Prostate gland (tissue), 2 donors: ENCODE measurements at regions not wholly inside any gene's neighbourhood (a gene's known extent, or its start where the extent isn't known, plus 50 kb on each side); places are given as distances from the start of the nearest gene placed in this dataset.

ENCODE experiments used
- DNase-seq: peaks from one replicate; pipeline ENCODE4 v3.0.0-alpha.2; 2019; ENCODE audit warnings: low spot score
- H3K27ac ChIP-seq, 2 donors: fragments of 200-600 bp; sonication (generic); 2 replicates each; pipeline ENCODE4 v1.5.1; 2017 to 2019
- H3K27me3 ChIP-seq: fragments of 200-600 bp; sonication (generic); replicated peaks from 2 replicates; pipeline ENCODE4 v1.5.1; 2019; ENCODE audit not compliant: insufficient read depth
- H3K36me3 ChIP-seq, 2 donors: fragments of 200-600 bp; sonication (generic); 1 replicate in 1 of 2; 2 replicates in 1 of 2; pipeline versions ENCODE4 v1.5.1 to v1.8.1; 2017 to 2019
- H3K4me1 ChIP-seq: fragments of 200-600 bp; sonication (generic); replicated peaks from 2 replicates; pipeline ENCODE4 v1.5.1; 2019
- H3K4me3 ChIP-seq, 2 donors: fragments of 200-600 bp; sonication (generic); 2 replicates each; pipeline ENCODE4 v1.5.1; 2017 to 2019
- H3K9me3 ChIP-seq: fragments of 200-600 bp; sonication (generic); 2 replicates; pipeline ENCODE4 v1.5.1; 2017
- POLR2A ChIP-seq: fragments of 450-650 bp; IDR thresholded peaks from one replicate; pipeline ENCODE4 v1.6.1; 2016; ENCODE audit warnings: antibody characterized with exemption, mild to moderate bottlenecking
- POLR2AphosphoS5 ChIP-seq: sonication (generic); formaldehyde crosslinking; IDR thresholded peaks from one replicate; pipeline ENCODE4 v1.6.1; 2017; ENCODE audit warnings: antibody characterized with exemption
- WGBS: methylation state at CpG from one replicate; pipeline ENCODE4 v1.1.5; 2018; 5-methylcytosine and 5-hydroxymethylcytosine counted together
- intact Hi-C: fragments of 100-400 bp; cut with DNase I; formaldehyde crosslinking; loops from one replicate; pipeline ENCODE4 v1.14.2; 2022
- TF ChIP-seq, protein P1 (sequence below), 4 experiments: fragments of 200-600 bp in 2 of 4; fragments of 450-650 bp in 2 of 4; sonication (generic) in 2 of 4; IDR thresholded peaks; 1 replicate in 3 of 4; 2 replicates in 1 of 4; pipeline ENCODE4 v1.5.1; 2016 to 2019; ENCODE audit warnings: antibody characterized with exemption in 4 of 4, mild to moderate bottlenecking in 2 of 4, moderate library complexity in 2 of 4

DNA sequence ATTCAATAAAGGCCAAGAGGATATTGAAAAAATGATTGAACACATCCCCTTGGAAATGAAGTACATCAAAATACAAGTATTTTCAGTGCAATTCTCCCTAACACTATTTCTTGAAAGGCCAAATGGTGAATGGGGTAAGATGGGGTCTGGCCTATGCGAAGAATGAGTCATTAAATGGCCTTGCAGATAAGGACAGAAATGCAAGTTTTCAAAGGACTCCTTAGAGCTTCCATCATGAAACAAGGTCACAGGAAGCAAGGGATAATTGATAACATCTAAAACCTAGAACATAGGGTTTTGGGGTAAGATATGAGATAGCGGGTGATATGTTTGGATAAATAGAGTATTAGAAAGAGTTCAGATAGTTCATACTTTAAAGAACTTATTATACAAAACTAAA is 109.3 kb upstream of the ABCB5 start:
- H3K27me3 ChIP-seq = no peaks in the 10 kb centered on the region
- no peak for DNase-seq
- H3K4me3 ChIP-seq = no peak overlapping the region
- TF ChIP-seq POLR2AphosphoS5 = no peak
- no peak for TF ChIP-seq POLR2A
- intact Hi-C loops = no loop called here
- no peaks in the 10 kb centered on the region for H3K9me3 ChIP-seq
- no peak overlapping the region for H3K27ac ChIP-seq
- WGBS = 99% methylated on average over 2 of the region's 2 CpGs
- no peaks in the 10 kb centered on the region for H3K4me1 ChIP-seq
- H3K36me3 ChIP-seq = no peaks in the 10 kb centered on the region

DNA sequence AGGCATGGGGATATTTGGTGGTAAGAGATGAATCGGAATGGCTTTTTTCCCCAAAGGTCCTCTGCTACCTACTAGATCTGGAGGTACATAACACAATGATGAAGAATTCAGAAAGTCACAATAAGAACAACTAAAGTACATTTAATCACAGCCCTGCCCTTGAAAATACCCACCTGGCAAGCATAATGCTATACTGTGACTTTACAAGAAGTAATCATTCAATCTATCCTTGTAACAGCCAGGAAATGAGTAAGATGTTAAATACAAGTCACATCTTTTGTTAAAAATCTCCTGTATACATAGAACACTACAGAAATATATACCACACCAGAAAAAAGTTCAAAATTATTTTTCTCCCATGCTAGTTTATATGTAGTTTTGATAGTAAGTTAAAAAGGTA is 108.3 kb upstream of the ABCB5 start:
- H3K27me3 ChIP-seq = no peaks in the 10 kb centered on the region
- WGBS = 83% methylated on average over 1 of the region's 1 CpG
- intact Hi-C loops = no loop called here
- no peaks in the 10 kb centered on the region for H3K36me3 ChIP-seq
- H3K9me3 ChIP-seq = no peaks in the 10 kb centered on the region
- no peaks in the 10 kb centered on the region for H3K4me1 ChIP-seq
- DNase-seq = no peak
- TF ChIP-seq, protein P1, sequence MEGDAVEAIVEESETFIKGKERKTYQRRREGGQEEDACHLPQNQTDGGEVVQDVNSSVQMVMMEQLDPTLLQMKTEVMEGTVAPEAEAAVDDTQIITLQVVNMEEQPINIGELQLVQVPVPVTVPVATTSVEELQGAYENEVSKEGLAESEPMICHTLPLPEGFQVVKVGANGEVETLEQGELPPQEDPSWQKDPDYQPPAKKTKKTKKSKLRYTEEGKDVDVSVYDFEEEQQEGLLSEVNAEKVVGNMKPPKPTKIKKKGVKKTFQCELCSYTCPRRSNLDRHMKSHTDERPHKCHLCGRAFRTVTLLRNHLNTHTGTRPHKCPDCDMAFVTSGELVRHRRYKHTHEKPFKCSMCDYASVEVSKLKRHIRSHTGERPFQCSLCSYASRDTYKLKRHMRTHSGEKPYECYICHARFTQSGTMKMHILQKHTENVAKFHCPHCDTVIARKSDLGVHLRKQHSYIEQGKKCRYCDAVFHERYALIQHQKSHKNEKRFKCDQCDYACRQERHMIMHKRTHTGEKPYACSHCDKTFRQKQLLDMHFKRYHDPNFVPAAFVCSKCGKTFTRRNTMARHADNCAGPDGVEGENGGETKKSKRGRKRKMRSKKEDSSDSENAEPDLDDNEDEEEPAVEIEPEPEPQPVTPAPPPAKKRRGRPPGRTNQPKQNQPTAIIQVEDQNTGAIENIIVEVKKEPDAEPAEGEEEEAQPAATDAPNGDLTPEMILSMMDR (IDR thresholded peaks at IDR 0.05) = no peak
- no peak overlapping the region for H3K4me3 ChIP-seq
- no peak overlapping the region for H3K27ac ChIP-seq

DNA sequence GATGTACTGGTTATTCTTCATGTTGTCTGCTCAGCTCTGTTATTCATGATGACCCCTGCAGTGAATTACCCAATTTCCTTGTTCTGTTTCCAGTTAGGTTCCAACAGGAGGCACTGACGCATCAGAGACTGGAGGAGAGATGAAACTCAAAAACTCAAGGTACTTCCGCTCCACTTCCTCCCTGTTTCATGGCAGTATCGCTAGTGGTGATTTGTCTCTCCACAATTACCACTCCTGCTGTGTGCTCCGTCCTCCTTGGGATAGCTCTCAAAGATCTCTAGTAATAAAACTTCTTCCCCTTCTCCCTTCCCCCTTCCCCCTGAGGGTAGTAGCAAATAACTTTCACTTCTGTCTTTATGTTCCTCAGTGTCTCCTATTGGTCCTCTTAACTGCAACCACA is 107.4 kb upstream of the ABCB5 start:
- H3K27me3 ChIP-seq = no peaks in the 10 kb centered on the region
- no peak overlapping the region for H3K27ac ChIP-seq
- no peak for TF ChIP-seq POLR2AphosphoS5
- TF ChIP-seq POLR2A = no peak
- TF ChIP-seq, protein P1 (IDR thresholded peaks at IDR 0.05) = no peak
- no peak for DNase-seq
- H3K4me1 ChIP-seq = no peaks in the 10 kb centered on the region
- intact Hi-C loops = no loop called here
- 80% methylated on average over 4 of the region's 4 CpGs for WGBS
- no peaks in the 10 kb centered on the region for H3K9me3 ChIP-seq
- H3K4me3 ChIP-seq = no peak overlapping the region
- H3K36me3 ChIP-seq = no peaks in the 10 kb centered on the region

DNA sequence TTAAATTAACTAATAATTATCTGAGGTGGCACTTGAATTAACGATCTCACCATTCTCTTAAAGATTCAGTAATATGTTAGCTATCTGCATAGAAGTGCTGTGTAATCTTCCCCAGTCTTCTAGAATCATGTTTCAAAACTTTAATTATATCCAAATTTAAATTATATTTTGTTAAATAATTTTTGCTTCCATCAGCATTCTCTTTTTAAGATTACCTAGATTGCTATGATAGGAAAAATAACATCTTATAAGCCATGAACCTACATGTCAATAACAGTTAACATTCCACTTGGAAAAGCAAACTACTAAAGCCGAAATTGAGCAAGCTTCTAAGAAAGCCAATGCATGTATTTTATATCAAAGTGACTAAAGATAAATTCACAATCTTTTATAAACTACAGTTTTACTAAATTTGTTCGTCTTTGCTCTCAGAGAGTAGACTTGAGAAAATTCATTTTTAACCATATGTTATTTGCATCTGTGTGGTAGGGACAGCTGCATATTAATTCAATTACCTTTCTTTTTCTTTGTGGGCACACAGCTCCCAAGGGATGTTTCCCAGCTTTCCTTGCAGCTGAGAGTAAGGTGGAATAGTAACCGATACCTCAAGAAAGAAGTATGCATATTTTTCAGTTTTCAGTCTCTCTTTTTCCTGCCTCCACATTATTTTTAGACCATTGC is 105.4 kb upstream of the ABCB5 start:
- Histone ChIP-seq H3K27me3 (no peaks in the 10 kb centered on the region), H3K4me1 (no peaks in the 10 kb centered on the region), H3K36me3 (no peaks in the 10 kb centered on the region), H3K27ac (no peak overlapping the region), H3K9me3 (no peaks in the 10 kb centered on the region), H3K4me3 (no peak overlapping the region)
- no peak for DNase-seq
- 63% methylated on average over 4 of the region's 4 CpGs for WGBS
- TF ChIP-seq POLR2AphosphoS5 = no peak
- no peak for TF ChIP-seq POLR2A
- TF ChIP-seq, protein P1 (IDR thresholded peaks at IDR 0.05) = no peak
- intact Hi-C loops = no loop called here

DNA sequence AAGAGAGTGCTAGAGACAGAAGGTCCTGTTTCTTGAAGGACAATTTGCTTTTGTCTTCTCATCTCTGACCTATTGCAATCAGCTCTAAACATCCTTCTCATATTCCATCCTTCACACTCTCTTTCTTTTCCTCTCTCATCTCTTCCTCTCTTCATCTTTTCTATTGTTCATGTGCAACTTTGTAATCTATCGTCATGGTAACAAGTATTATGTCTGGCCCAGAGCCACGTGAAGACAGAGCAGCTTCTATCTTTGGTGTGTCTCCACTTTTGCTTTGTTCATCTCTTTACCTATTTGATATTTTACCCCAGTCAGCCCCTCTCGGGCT is 104.9 kb upstream of the ABCB5 start:
- intact Hi-C loops = no loop called here
- H3K4me1 ChIP-seq = no peaks in the 10 kb centered on the region
- DNase-seq = no peak
- TF ChIP-seq POLR2A = no peak
- TF ChIP-seq, protein P1 (IDR thresholded peaks at IDR 0.05) = no peak
- TF ChIP-seq POLR2AphosphoS5 = no peak
- H3K9me3 ChIP-seq = no peaks in the 10 kb centered on the region
- H3K27ac ChIP-seq = no peak overlapping the region
- 77% methylated on average over 3 of the region's 3 CpGs for WGBS
- no peaks in the 10 kb centered on the region for H3K27me3 ChIP-seq
- no peak overlapping the region for H3K4me3 ChIP-seq
- H3K36me3 ChIP-seq = no peaks in the 10 kb centered on the region
